ENCODE measurements at regions not wholly inside any gene's neighbourhood (a gene's known extent, or its start where the extent isn't known, plus 50 kb on each side); places are given as distances from the start of the nearest gene placed in this dataset.

- no peaks in the 10 kb centered on the region for H3K9me3 ChIP-seq (ENCODE audit: low read length)
- H3K79me2 ChIP-seq (replicated peaks; ENCODE audit: insufficient read depth, low read length): no peaks in the 10 kb centered on the region
- no peak for TF ChIP-seq REST (IDR thresholded peaks at IDR 0.05; ENCODE audit: borderline replicate concordance)
- no peaks in the 10 kb centered on the region for H3F3A ChIP-seq (ENCODE audit: insufficient read depth, low read length, poor library complexity, severe bottlenecking)
- H3K9me2 ChIP-seq (ENCODE audit: insufficient read depth, low read length): no peaks in the 10 kb centered on the region
- no peaks in the 10 kb centered on the region for H3K36me3 ChIP-seq (ENCODE audit: insufficient read depth, low read length)
- no peaks in the 10 kb centered on the region for H3K27me3 ChIP-seq (ENCODE audit: insufficient read depth, low read depth, low read length)
- no peaks in the 10 kb centered on the region for H4K20me1 ChIP-seq (ENCODE audit: insufficient read depth)
- H3K4me2 ChIP-seq (ENCODE audit: low read length): no peak overlapping the region
- no peak overlapping the region for H3K9ac ChIP-seq (ENCODE audit: low read length)
- H3K27ac ChIP-seq (ENCODE audit: low read length): no peak overlapping the region
- H3K4me3 ChIP-seq (ENCODE audit: low read length): no peak overlapping the region
- no peak overlapping the region for H2AFZ ChIP-seq (ENCODE audit: low read depth, low read length)
Measured at GRCh38 chr3:109784285-109784684, 446.9 kb upstream of the DPPA4 start.

GRCh38 chr3:109784852-109785631 is 447.7 kb upstream of the DPPA4 start:
- H3K27me3 ChIP-seq (ENCODE audit: insufficient read depth, low read depth, low read length): no peaks in the 10 kb centered on the region
- TF ChIP-seq EZH2 (IDR thresholded peaks at IDR 0.05; ENCODE audit: borderline replicate concordance, insufficient read depth, low read length, poor library complexity, severe bottlenecking) (no peak), MXI1 (conservative IDR thresholded peaks at IDR 0.05; ENCODE audit: poor library complexity, severe bottlenecking) (no peak), TAF1 (IDR thresholded peaks at IDR 0.05; ENCODE audit: low read depth) (no peak), POLR2AphosphoS5 (IDR thresholded peaks at IDR 0.05) (no peak), SMC3 (conservative IDR thresholded peaks at IDR 0.05; ENCODE audit: poor library complexity) (no peak), RAD21 (conservative IDR thresholded peaks at IDR 0.05) (no peak), EP300 (conservative IDR thresholded peaks at IDR 0.05; ENCODE audit: poor library complexity, severe bottlenecking) (no peak), CTCF (IDR thresholded peaks at IDR 0.05; ENCODE audit: poor library complexity, severe bottlenecking) (no peak), REST (IDR thresholded peaks at IDR 0.05; ENCODE audit: borderline replicate concordance) (no peak)
- H3K27ac ChIP-seq (ENCODE audit: low read length): no peak overlapping the region
- no peak overlapping the region for H3K9ac ChIP-seq (ENCODE audit: low read length)
- H3K4me2 ChIP-seq (ENCODE audit: low read length): no peak overlapping the region
- H3K9me2 ChIP-seq (ENCODE audit: insufficient read depth, low read length): no peaks in the 10 kb centered on the region
- H2AFZ ChIP-seq (ENCODE audit: low read depth, low read length): no peak overlapping the region
- H3F3A ChIP-seq (ENCODE audit: insufficient read depth, low read length, poor library complexity, severe bottlenecking): no peaks in the 10 kb centered on the region
- H3K9me3 ChIP-seq (ENCODE audit: low read length): no peaks in the 10 kb centered on the region
- no peaks in the 10 kb centered on the region for H4K20me1 ChIP-seq (ENCODE audit: insufficient read depth)
- no peaks in the 10 kb centered on the region for H3K36me3 ChIP-seq (ENCODE audit: insufficient read depth, low read length)
- H3K79me2 ChIP-seq (replicated peaks; ENCODE audit: insufficient read depth, low read length): no peaks in the 10 kb centered on the region
- H3K4me3 ChIP-seq (ENCODE audit: low read length): no peak overlapping the region
